Karpas-422 (cell line): ENCODE measurements at regions not wholly inside any gene's neighbourhood (a gene's known extent, or its start where the extent isn't known, plus 50 kb on each side); places are given as distances from the start of the nearest gene placed in this dataset.

ENCODE experiments used
- DNase-seq: peaks from one replicate; pipeline ENCODE4 v3.0.0-alpha.2; 2015
- H2AFZ ChIP-seq: fragments of 200-600 bp; sonication (generic); 2 replicates; pipeline ENCODE4 v1.6.1; 2014; ENCODE audit warnings: antibody characterized with exemption, low read length, mixed read lengths
- H3K27ac ChIP-seq: fragments of 200-600 bp; sonication (generic); 2 replicates; pipeline ENCODE4 v1.5.1; 2014; ENCODE audit warnings: mild to moderate bottlenecking, low read length, moderate library complexity
- H3K27me3 ChIP-seq: fragments of 200-600 bp; sonication (generic); 2 replicates; pipeline ENCODE4 v1.6.1; 2014; ENCODE audit warnings: low read length, mixed read lengths
- H3K36me3 ChIP-seq: fragments of 200-600 bp; sonication (generic); 2 replicates; pipeline ENCODE4 v1.6.1; 2014; ENCODE audit warnings: low read length, mixed read lengths; ENCODE audit not compliant: insufficient read depth
- H3K4me1 ChIP-seq: fragments of 200-600 bp; sonication (generic); 2 replicates; pipeline ENCODE4 v1.6.1; 2014; ENCODE audit warnings: mild to moderate bottlenecking, low read length, mixed read lengths
- H3K4me2 ChIP-seq: fragments of 200-600 bp; sonication (generic); 2 replicates; pipeline ENCODE4 v1.6.1; 2014; ENCODE audit warnings: low read length, low read depth, mild to moderate bottlenecking; ENCODE audit not compliant: poor library complexity, severe bottlenecking
- H3K4me3 ChIP-seq: fragments of 200-600 bp; sonication (generic); 2 replicates; pipeline ENCODE4 v1.5.1; 2014; ENCODE audit warnings: mild to moderate bottlenecking, antibody characterized with exemption, low read length, mixed read lengths
- H3K79me2 ChIP-seq: fragments of 200-600 bp; sonication (generic); 2 replicates; pipeline ENCODE4 v1.6.1; 2014; ENCODE audit warnings: mild to moderate bottlenecking, low read length, mixed read lengths
- H3K9ac ChIP-seq: fragments of 200-600 bp; sonication (generic); 2 replicates; pipeline ENCODE4 v1.6.0; 2014; ENCODE audit warnings: low read length
- H3K9me2 ChIP-seq: fragments of 200-600 bp; sonication (generic), shearing (Covaris generic); replicated peaks from 2 replicates; pipeline ENCODE4 v1.6.0; 2014; ENCODE audit warnings: mild to moderate bottlenecking, low read length, moderate library complexity; ENCODE audit not compliant: insufficient read depth
- H3K9me3 ChIP-seq: fragments of 300-700, 200-600 bp; sonication (generic); 2 replicates; pipeline ENCODE4 v1.6.1; 2014; ENCODE audit warnings: low read length, mixed read lengths
- H4K20me1 ChIP-seq: fragments of 200-600 bp; sonication (generic); 2 replicates; pipeline ENCODE4 v1.6.1; 2014; ENCODE audit warnings: mild to moderate bottlenecking, antibody characterized with exemption, low read length, low read depth; ENCODE audit not compliant: insufficient read depth

GRCh38 chr4:66842724-66843088 is 702.6 kb downstream of the CENPC start:
- H3K79me2 ChIP-seq = no peaks in the 10 kb centered on the region
- no peak overlapping the region for H3K27ac ChIP-seq
- no peak overlapping the region for H3K4me2 ChIP-seq

GRCh38 chr4:66842026-66842723 is 703.1 kb downstream of the CENPC start:
- no peak overlapping the region for H3K4me3 ChIP-seq
- no peaks in the 10 kb centered on the region for H3K4me1 ChIP-seq

More at GRCh38 chr4:66842724-66843088, 702.6 kb downstream of the CENPC start:
- no peaks in the 10 kb centered on the region for H3K4me1 ChIP-seq
- no peak overlapping the region for H2AFZ ChIP-seq
- DNase-seq = no peak
- no peaks in the 10 kb centered on the region for H4K20me1 ChIP-seq
- H3K36me3 ChIP-seq = no peaks in the 10 kb centered on the region
- no peaks in the 10 kb centered on the region for H3K27me3 ChIP-seq
- H3K9ac ChIP-seq = no peak overlapping the region
- no peak overlapping the region for H3K4me3 ChIP-seq
- peaks cover 14% of the 10 kb centered on the region for H3K9me3 ChIP-seq
- H3K9me2 ChIP-seq = no peaks in the 10 kb centered on the region

GRCh38 chr4:66840178-66840577 is 705.1 kb downstream of the CENPC start:
- H3K36me3 ChIP-seq = no peaks in the 10 kb centered on the region
- no peaks in the 10 kb centered on the region for H3K79me2 ChIP-seq
- DNase-seq = no peak
- no peak overlapping the region for H3K4me3 ChIP-seq
- no peak overlapping the region for H2AFZ ChIP-seq
- no peak overlapping the region for H3K9ac ChIP-seq
- H4K20me1 ChIP-seq = no peaks in the 10 kb centered on the region
- peaks cover 11% of the 10 kb centered on the region for H3K9me3 ChIP-seq
- H3K9me2 ChIP-seq = no peaks in the 10 kb centered on the region
- no peak overlapping the region for H3K4me2 ChIP-seq
- H3K27ac ChIP-seq = no peak overlapping the region
- no peaks in the 10 kb centered on the region for H3K27me3 ChIP-seq
- no peaks in the 10 kb centered on the region for H3K4me1 ChIP-seq

More at GRCh38 chr4:66842026-66842723, 703.1 kb downstream of the CENPC start:
- H3K27ac ChIP-seq = no peak overlapping the region
- H3K36me3 ChIP-seq = no peaks in the 10 kb centered on the region
- H3K79me2 ChIP-seq = no peaks in the 10 kb centered on the region
- H3K9me2 ChIP-seq = no peaks in the 10 kb centered on the region
- H3K9ac ChIP-seq = no peak overlapping the region
- H3K4me2 ChIP-seq = no peak overlapping the region
- no peak overlapping the region for H2AFZ ChIP-seq
- H3K27me3 ChIP-seq = no peaks in the 10 kb centered on the region
- H4K20me1 ChIP-seq = no peaks in the 10 kb centered on the region
- DNase-seq = no peak
- peaks cover 17% of the 10 kb centered on the region for H3K9me3 ChIP-seq

GRCh38 chr4:66837279-66837922 is 707.9 kb downstream of the CENPC start:
- Histone ChIP-seq H3K36me3 (no peaks in the 10 kb centered on the region), H3K79me2 (no peaks in the 10 kb centered on the region), H4K20me1 (no peaks in the 10 kb centered on the region), H3K9me2 (no peaks in the 10 kb centered on the region; the same call in 1 of the 2 replicates), H3K4me3 (no peak overlapping the region), H3K4me1 (no peaks in the 10 kb centered on the region), H3K27me3 (no peaks in the 10 kb centered on the region), H3K9me3 (peaks cover 6% of the 10 kb centered on the region; the same call in 1 of the 2 replicates), H3K9ac (no peak overlapping the region), H3K27ac (no peak overlapping the region), H2AFZ (no peak overlapping the region), H3K4me2 (no peak overlapping the region)
- DNase-seq = no peak

GRCh38 chr4:66829310-66829709 is 716.0 kb downstream of the CENPC start:
- no peak for DNase-seq
- Histone ChIP-seq H3K4me1 (no peaks in the 10 kb centered on the region), H3K9me3 (peaks cover 11% of the 10 kb centered on the region; the same call in 1 of the 2 replicates)

GRCh38 chr4:66820681-66821080 is 724.6 kb downstream of the CENPC start:
- H3K27me3 ChIP-seq = no peaks in the 10 kb centered on the region
- no peak overlapping the region for H2AFZ ChIP-seq
- no peak overlapping the region for H3K4me2 ChIP-seq
- no peak overlapping the region for H3K4me3 ChIP-seq
- H3K4me1 ChIP-seq = no peaks in the 10 kb centered on the region
- no peaks in the 10 kb centered on the region for H4K20me1 ChIP-seq
- H3K9ac ChIP-seq = no peak overlapping the region
- DNase-seq = no peak
- H3K9me2 ChIP-seq = no peaks in the 10 kb centered on the region
- no peak overlapping the region for H3K27ac ChIP-seq
- H3K9me3 ChIP-seq = peaks cover 17% of the 10 kb centered on the region; the same call in 1 of the 2 replicates
- H3K36me3 ChIP-seq = no peaks in the 10 kb centered on the region
- H3K79me2 ChIP-seq = no peaks in the 10 kb centered on the region

More at GRCh38 chr4:66829310-66829709, 716.0 kb downstream of the CENPC start:
- H3K9ac ChIP-seq = no peak overlapping the region
- H4K20me1 ChIP-seq = no peaks in the 10 kb centered on the region
- no peak overlapping the region for H3K4me2 ChIP-seq
- H3K9me2 ChIP-seq = no peaks in the 10 kb centered on the region; the same call in 1 of the 2 replicates
- no peak overlapping the region for H2AFZ ChIP-seq
- H3K27ac ChIP-seq = no peak overlapping the region
- H3K36me3 ChIP-seq = no peaks in the 10 kb centered on the region
- H3K27me3 ChIP-seq = no peaks in the 10 kb centered on the region
- H3K79me2 ChIP-seq = no peaks in the 10 kb centered on the region
- no peak overlapping the region for H3K4me3 ChIP-seq

GRCh38 chr4:66814277-66814676 is 731.0 kb downstream of the CENPC start:
- DNase-seq = no peak
- Histone ChIP-seq H3K4me3 (no peak overlapping the region), H3K4me2 (no peak overlapping the region), H2AFZ (no peak overlapping the region), H3K27me3 (no peaks in the 10 kb centered on the region), H3K9me2 (no peaks in the 10 kb centered on the region), H3K4me1 (no peaks in the 10 kb centered on the region), H3K9me3 (peaks cover 3% of the 10 kb centered on the region), H3K27ac (no peak overlapping the region), H3K36me3 (no peaks in the 10 kb centered on the region), H3K9ac (no peak overlapping the region), H4K20me1 (no peaks in the 10 kb centered on the region), H3K79me2 (no peaks in the 10 kb centered on the region)

GRCh38 chr4:66805582-66805981 is 739.7 kb downstream of the CENPC start:
- Histone ChIP-seq H3K4me1 (no peaks in the 10 kb centered on the region), H3K27me3 (no peaks in the 10 kb centered on the region), H3K4me2 (no peak overlapping the region), H3K36me3 (no peaks in the 10 kb centered on the region), H3K79me2 (no peaks in the 10 kb centered on the region), H3K27ac (no peak overlapping the region), H3K9me3 (peaks cover 24% of the 10 kb centered on the region), H2AFZ (no peak overlapping the region), H3K9me2 (no peaks in the 10 kb centered on the region), H3K9ac (no peak overlapping the region), H4K20me1 (no peaks in the 10 kb centered on the region), H3K4me3 (no peak overlapping the region)
- DNase-seq = no peak
